Esophagus squamous epithelium (tissue), 5 donors: ENCODE measurements at regions not wholly inside any gene's neighbourhood (a gene's known extent, or its start where the extent isn't known, plus 50 kb on each side); places are given as distances from the start of the nearest gene placed in this dataset.
"Not testable (repeated sequence)": the region's sequence is repeated elsewhere in the genome, so short reads cannot be mapped to it uniquely, and the experiment has no call there.

Experiments
- DNase-seq: peaks from one replicate; lab custom pipeline; 2025; lab: John Stamatoyannopoulos, UW
- H3K27ac ChIP-seq, 4 donors: fragments of 200-600 bp; sonication (generic); one replicate each; pipeline ENCODE4 v1.5.1; 2016 to 2019; ENCODE audit warnings: mild to moderate bottlenecking in 1 of 4
- H3K27me3 ChIP-seq, 4 donors: fragments of 200-600 bp; sonication (generic); 1 replicate in 3 of 4; 2 replicates in 1 of 4; pipeline versions ENCODE4 v1.5.1 to v1.6.0; 2017 to 2021; ENCODE audit warnings: antibody characterized with exemption in 1 of 4
- H3K36me3 ChIP-seq, 3 donors: fragments of 200-600 bp; sonication (generic); one replicate each; pipeline ENCODE4 v1.5.1; 2016 to 2019
- H3K4me1 ChIP-seq, 3 donors: fragments of 200-600 bp; sonication (generic); one replicate each; pipeline ENCODE4 v1.5.1; 2017 to 2019
- H3K4me3 ChIP-seq, 4 donors: fragments of 200-600 bp; sonication (generic); 1 replicate in 3 of 4; 2 replicates in 1 of 4; pipeline ENCODE4 v1.5.1; 2016 to 2019; ENCODE audit warnings: mild to moderate bottlenecking in 2 of 4, moderate library complexity in 1 of 4
- H3K9me3 ChIP-seq, 3 donors: fragments of 200-600 bp; sonication (generic); one replicate each; pipeline ENCODE4 v1.5.1; 2016 to 2019
- POLR2A ChIP-seq, 4 donors: fragments of 450-650 bp; IDR thresholded peaks; one replicate each; pipeline ENCODE4 v1.6.1; 2017; ENCODE audit warnings: antibody characterized with exemption in 4 of 4, mild to moderate bottlenecking in 4 of 4, moderate library complexity in 3 of 4
- WGBS, 2 donors: methylation state at CpG; one replicate each; pipeline ENCODE4 v1.1.5; 2018; 5-methylcytosine and 5-hydroxymethylcytosine counted together
- intact Hi-C: fragments of 100-400 bp; cut with DNase I; formaldehyde crosslinking; loops from one replicate; pipeline ENCODE4 v1.15.0; 2022
- TF ChIP-seq, protein P1 (sequence below), 6 experiments: fragments of 450-650 bp in 4 of 6; fragments of 200-600 bp in 2 of 6; sonication (generic) in 2 of 6; IDR thresholded peaks; one replicate each; pipeline ENCODE4 v1.5.1; 2016 to 2019; ENCODE audit warnings: antibody characterized with exemption in 6 of 6, mild to moderate bottlenecking in 4 of 6, moderate library complexity in 4 of 6
- donor health status: DM: yes; HTN: yes; CAD: no.

DNA sequence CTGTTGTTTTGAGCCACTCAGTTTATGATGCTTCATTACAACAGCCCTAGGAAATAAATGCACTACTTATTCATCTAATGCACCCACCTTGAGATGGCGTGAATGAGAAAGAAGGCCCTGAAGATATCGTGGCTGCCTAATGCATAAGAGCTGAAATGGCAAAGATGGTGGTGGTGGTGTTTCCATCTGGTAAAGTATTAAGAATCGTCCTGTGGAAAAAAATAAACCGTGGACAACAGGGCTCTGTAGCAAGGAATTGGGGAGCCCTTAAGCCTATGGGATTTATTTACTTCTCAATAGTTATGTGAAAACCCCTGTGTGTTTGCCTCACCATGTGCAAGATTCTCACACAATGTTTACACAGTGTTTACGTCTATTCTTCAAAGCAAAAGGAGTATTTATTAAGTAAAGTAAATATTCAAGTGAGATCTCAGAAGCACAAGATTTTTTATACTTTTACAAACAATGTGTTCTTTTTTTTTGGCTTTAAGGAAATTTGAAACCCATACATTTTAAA is 1555.2 kb upstream of the FLRT2 start:
- H3K36me3 ChIP-seq, result no peaks in the 10 kb centered on the region
- no peak for DNase-seq
- 64 to 71% methylated on average over 5 of the region's 5 CpGs for whole genome bisulfite sequencing, 2 donors

DNA sequence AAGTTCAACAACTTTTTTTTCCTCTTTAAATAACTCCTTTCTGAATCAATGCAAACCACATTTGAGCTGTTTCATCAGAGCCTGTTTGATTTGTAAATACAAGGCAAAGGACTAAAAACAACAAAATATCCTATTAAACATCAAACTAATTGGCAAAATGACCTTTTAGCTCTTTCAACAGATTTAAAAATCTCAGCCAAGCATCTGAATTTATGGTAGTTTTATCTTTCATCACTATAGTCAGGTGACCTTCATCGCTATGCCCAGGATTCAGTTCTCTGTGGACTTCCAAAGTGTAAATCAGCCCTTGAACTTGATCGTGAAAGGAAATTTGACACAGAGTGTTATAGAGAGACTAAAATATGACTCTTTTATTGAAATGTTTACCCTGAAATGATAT is 1554.5 kb upstream of the FLRT2 start:
- whole genome bisulfite sequencing, 2 donors, result 67 to 76% methylated on average over 2 of the region's 2 CpGs
- intact Hi-C loops, result no loop called here
- DNase-seq, result no peak
- no peaks in the 10 kb centered on the region for H3K36me3 ChIP-seq
- TF ChIP-seq POLR2A (IDR thresholded peaks at IDR 0.05), result no peak
- TF ChIP-seq, protein P1, sequence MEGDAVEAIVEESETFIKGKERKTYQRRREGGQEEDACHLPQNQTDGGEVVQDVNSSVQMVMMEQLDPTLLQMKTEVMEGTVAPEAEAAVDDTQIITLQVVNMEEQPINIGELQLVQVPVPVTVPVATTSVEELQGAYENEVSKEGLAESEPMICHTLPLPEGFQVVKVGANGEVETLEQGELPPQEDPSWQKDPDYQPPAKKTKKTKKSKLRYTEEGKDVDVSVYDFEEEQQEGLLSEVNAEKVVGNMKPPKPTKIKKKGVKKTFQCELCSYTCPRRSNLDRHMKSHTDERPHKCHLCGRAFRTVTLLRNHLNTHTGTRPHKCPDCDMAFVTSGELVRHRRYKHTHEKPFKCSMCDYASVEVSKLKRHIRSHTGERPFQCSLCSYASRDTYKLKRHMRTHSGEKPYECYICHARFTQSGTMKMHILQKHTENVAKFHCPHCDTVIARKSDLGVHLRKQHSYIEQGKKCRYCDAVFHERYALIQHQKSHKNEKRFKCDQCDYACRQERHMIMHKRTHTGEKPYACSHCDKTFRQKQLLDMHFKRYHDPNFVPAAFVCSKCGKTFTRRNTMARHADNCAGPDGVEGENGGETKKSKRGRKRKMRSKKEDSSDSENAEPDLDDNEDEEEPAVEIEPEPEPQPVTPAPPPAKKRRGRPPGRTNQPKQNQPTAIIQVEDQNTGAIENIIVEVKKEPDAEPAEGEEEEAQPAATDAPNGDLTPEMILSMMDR (IDR thresholded peaks at IDR 0.05), result no peak
- peak overlapping the region in 2 of 4 donors; percentile 30 to 45 for H3K27ac ChIP-seq
- H3K4me3 ChIP-seq, result no peak overlapping the region
- H3K27me3 ChIP-seq, result no peaks in the 10 kb centered on the region
- H3K4me1 ChIP-seq, result peaks cover 0 to 4% (median 0%) of the 10 kb centered on the region in 3 donors
- no peaks in the 10 kb centered on the region for H3K9me3 ChIP-seq

More for the DNA sequence above, 1555.2 kb upstream of the FLRT2 start:
- Histone ChIP-seq H3K9me3 (no peaks in the 10 kb centered on the region), H3K4me1 (peaks cover 0 to 4% (median 0%) of the 10 kb centered on the region in 3 donors), H3K27ac (no peak overlapping the region), H3K4me3 (no peak overlapping the region), H3K27me3 (no peaks in the 10 kb centered on the region)
- TF ChIP-seq POLR2A (IDR thresholded peaks at IDR 0.05), result no peak
- TF ChIP-seq, protein P1 (IDR thresholded peaks at IDR 0.05), result no peak
- intact Hi-C loops, result no loop called here

DNA sequence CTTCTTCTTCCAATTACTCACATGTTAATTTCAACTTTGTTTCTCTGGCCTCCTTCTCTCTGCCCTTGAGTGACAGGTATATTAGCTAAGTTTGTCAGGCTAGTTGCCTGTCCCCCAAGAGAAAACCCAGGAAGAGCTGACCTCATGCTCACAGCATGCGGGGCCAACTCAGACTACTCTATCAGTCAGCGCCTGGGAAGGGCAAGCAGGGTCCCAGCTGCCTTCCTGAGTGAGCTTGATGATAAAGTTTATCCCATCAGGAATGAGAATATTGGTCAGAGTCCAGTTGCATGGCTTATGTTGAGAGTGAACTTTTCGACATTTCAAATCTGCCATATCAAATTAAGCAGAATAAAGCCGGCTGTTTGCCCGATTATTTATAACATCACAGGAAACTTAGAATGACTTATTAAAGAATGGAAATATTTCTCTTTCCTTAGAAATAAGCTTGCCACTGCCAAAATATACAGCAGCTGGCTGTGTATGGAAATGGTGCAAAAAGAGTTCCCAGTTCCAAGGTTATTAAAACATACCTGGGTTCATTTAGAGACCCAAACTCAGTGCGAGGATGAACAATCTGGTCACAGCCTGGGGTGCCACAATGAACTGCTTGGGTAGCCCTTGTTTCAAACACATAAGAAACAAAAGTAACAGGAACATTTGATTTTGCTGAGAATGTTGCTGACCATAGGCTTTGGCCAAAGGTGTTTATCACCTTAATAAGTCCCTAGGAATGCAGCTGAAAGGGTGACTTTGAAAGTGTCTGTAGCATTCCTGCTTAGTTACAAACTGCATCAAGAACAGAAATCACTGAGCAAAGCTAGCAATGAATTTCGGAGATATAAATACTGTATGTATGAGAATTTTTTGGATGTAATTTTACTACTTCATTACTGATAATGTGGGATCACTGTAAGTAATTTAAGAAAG is 1553.8 kb upstream of the FLRT2 start:
- H3K27me3 ChIP-seq, result no peaks in the 10 kb centered on the region
- TF ChIP-seq POLR2A (IDR thresholded peaks at IDR 0.05), result no peak
- TF ChIP-seq, protein P1 (IDR thresholded peaks at IDR 0.05), result no peak
- H3K27ac ChIP-seq, result peak overlapping the region in 2 of 4 donors; percentile 30 to 45
- H3K9me3 ChIP-seq, result no peaks in the 10 kb centered on the region
- intact Hi-C loops, result no loop called here
- DNase-seq, result no peak
- WGBS, 2 donors, result 46 to 47% methylated on average over 7 of the region's 7 CpGs
- H3K4me3 ChIP-seq, result no peak overlapping the region
- no peaks in the 10 kb centered on the region for H3K36me3 ChIP-seq
- H3K4me1 ChIP-seq, result peaks cover 0 to 4% (median 0%) of the 10 kb centered on the region in 3 donors

DNA sequence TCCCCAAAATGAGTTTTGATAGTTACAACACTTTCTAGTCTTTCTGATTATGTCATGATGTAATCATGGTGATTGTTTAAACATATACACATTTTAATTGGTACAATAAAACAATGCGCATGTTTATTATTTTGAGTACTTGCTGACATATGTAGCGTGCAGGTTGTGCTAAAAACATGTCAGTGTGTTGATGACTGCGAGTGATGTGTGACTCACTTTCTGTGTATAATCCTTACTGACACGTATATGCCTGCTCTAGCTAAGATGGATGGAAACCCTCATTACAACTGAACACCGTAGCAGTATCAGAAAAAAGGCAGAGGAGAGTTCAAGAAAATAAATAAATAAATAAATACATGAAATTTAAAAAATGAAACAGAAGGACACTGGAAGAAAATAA is 1552.4 kb upstream of the FLRT2 start:
- intact Hi-C loops, result no loop called here
- no peaks in the 10 kb centered on the region for H3K27me3 ChIP-seq
- WGBS, 2 donors, result 62 to 73% methylated on average over 5 of the region's 5 CpGs

DNA sequence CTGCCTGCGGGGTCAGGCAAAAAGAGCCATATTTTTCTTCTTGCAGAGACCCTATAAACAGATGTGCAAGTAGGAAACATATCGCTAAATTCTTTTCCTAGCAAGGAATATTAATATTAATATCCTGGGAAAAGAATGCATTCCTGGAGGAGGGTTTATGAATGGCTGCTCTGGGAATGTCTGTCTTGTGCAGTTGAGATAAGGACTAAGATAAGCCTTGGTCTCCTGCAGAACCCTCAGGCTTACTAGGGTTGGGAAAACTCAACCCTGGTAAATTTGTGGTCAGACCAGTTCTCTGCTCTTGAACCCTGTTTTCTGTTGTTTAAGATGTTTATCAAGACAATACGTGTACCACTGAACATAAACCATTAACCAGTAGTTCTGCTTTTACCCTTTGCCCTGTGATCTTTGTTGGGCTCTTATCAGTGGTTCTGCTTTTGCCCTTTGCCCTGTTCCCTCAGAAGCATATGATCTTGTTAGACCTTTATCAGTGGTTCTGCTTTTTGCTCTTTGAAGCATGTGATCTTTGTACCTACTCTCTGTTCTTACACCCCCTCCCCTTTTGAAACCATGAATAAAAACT is 1548.2 kb upstream of the FLRT2 start:
- H3K36me3 ChIP-seq, H3K9me3 ChIP-seq, H3K4me1 ChIP-seq, H3K27me3 ChIP-seq, DNase-seq, H3K4me3 ChIP-seq, intact Hi-C loops, H3K27ac ChIP-seq: not testable (repeated sequence)
- 87 to 94% methylated on average over 3 of the region's 3 CpGs for WGBS, 2 donors

More for the DNA sequence above, 1552.4 kb upstream of the FLRT2 start:
- no peaks in the 10 kb centered on the region for H3K9me3 ChIP-seq
- TF ChIP-seq, protein P1 (IDR thresholded peaks at IDR 0.05), result no peak
- no peak for TF ChIP-seq POLR2A (IDR thresholded peaks at IDR 0.05)
- no peak overlapping the region for H3K4me3 ChIP-seq
- no peak overlapping the region for H3K27ac ChIP-seq
- no peak for DNase-seq
- H3K4me1 ChIP-seq, result peaks cover 0 to 4% (median 0%) of the 10 kb centered on the region in 3 donors
- no peaks in the 10 kb centered on the region for H3K36me3 ChIP-seq
